ENCODE measurements at regions not wholly inside any gene's neighbourhood (a gene's known extent, or its start where the extent isn't known, plus 50 kb on each side); places are given as distances from the start of the nearest gene placed in this dataset.

- H2AFZ ChIP-seq (ENCODE audit: low read depth, low read length) = peak overlapping the region; percentile 68
- H3K9me3 ChIP-seq (ENCODE audit: insufficient read depth, low read length, severe bottlenecking) = no peaks in the 10 kb centered on the region
- H3K27ac ChIP-seq (ENCODE audit: low read length) = peak overlapping the region; percentile 86
- H3K4me1 ChIP-seq (ENCODE audit: insufficient read depth, low read length) = peaks cover 45% of the 10 kb centered on the region
- ATAC-seq (ENCODE audit: insufficient read depth, low read depth) (no peak), DNase-seq (no peak)
- no peaks in the 10 kb centered on the region for H3K79me2 ChIP-seq (ENCODE audit: insufficient read depth, low read length)
- peak overlapping the region; percentile 62 for H3K4me2 ChIP-seq (ENCODE audit: insufficient read depth, low read length)
- H3K4me3 ChIP-seq (ENCODE audit: low read depth in 1 of 2, low read length in 2 of 2) = peak overlapping the region in 1 of 2 experiments; percentile 50; a peak in 2 of 4 replicates
- peak overlapping the region; percentile 53 for H3K9ac ChIP-seq (ENCODE audit: low read depth, low read length)
- H3K27me3 ChIP-seq (ENCODE audit: insufficient read depth, low read length, poor library complexity) = no peaks in the 10 kb centered on the region
- TF ChIP-seq CTCF (IDR thresholded peaks at IDR 0.05; ENCODE audit: borderline replicate concordance, extremely low read depth, low read length, poor library complexity, severe bottlenecking) = no peak
- no peaks in the 10 kb centered on the region for H4K20me1 ChIP-seq (ENCODE audit: insufficient read depth, low read length)
- H3K36me3 ChIP-seq (ENCODE audit: insufficient read depth, low read length) = no peaks in the 10 kb centered on the region; the same call in 1 of the 2 replicates
Measured at GRCh38 chr13:99657848-99658260, 156.6 kb downstream of the TM9SF2 start.

GRCh38 chr13:99656844-99657381, 155.6 kb downstream of the TM9SF2 start:
- H2AFZ ChIP-seq (ENCODE audit: low read depth, low read length) = peak overlapping the region; percentile 79
- peaks cover 45% of the 10 kb centered on the region for H3K4me1 ChIP-seq (ENCODE audit: insufficient read depth, low read length)
- H3K79me2 ChIP-seq (ENCODE audit: insufficient read depth, low read length) = no peaks in the 10 kb centered on the region
- no peaks in the 10 kb centered on the region for H3K27me3 ChIP-seq (ENCODE audit: insufficient read depth, low read length, poor library complexity)
- H3K4me3 ChIP-seq (ENCODE audit: low read depth in 1 of 2, low read length in 2 of 2) = peak overlapping the region; percentile 1 to 50; a peak in 3 of 4 replicates
- ATAC-seq (ENCODE audit: insufficient read depth, low read depth) = peak; percentile 86
- H3K36me3 ChIP-seq (ENCODE audit: insufficient read depth, low read length) = no peaks in the 10 kb centered on the region; the same call in 1 of the 2 replicates
- H3K9me3 ChIP-seq (ENCODE audit: insufficient read depth, low read length, severe bottlenecking) = no peaks in the 10 kb centered on the region
- peak overlapping the region; percentile 86 for H3K27ac ChIP-seq (ENCODE audit: low read length)
- TF ChIP-seq EZH2 (IDR thresholded peaks at IDR 0.05; ENCODE audit: borderline replicate concordance, low read depth, low read length, severe bottlenecking) = no peak
- TF ChIP-seq CTCF (IDR thresholded peaks at IDR 0.05; ENCODE audit: borderline replicate concordance, extremely low read depth, low read length, poor library complexity, severe bottlenecking) = no peak
- H4K20me1 ChIP-seq (ENCODE audit: insufficient read depth, low read length) = no peaks in the 10 kb centered on the region
- peak; percentile 61 for DNase-seq
- peak overlapping the region; percentile 62 for H3K4me2 ChIP-seq (ENCODE audit: insufficient read depth, low read length)
- peak overlapping the region; percentile 53 for H3K9ac ChIP-seq (ENCODE audit: low read depth, low read length)

GRCh38 chr13:99656092-99656745, 154.9 kb downstream of the TM9SF2 start:
- Histone ChIP-seq H3K4me1 (ENCODE audit: insufficient read depth, low read length) (peaks cover 45% of the 10 kb centered on the region), H3K36me3 (ENCODE audit: insufficient read depth, low read length) (no peaks in the 10 kb centered on the region; the same call in 1 of the 2 replicates), H3K27me3 (ENCODE audit: insufficient read depth, low read length, poor library complexity) (no peaks in the 10 kb centered on the region), H3K9ac (ENCODE audit: low read depth, low read length) (peak overlapping the region; percentile 53), H4K20me1 (ENCODE audit: insufficient read depth, low read length) (no peaks in the 10 kb centered on the region), H3K4me2 (ENCODE audit: insufficient read depth, low read length) (peak overlapping the region; percentile 62), H3K79me2 (ENCODE audit: insufficient read depth, low read length) (no peaks in the 10 kb centered on the region), H2AFZ (ENCODE audit: low read depth, low read length) (peak overlapping the region; percentile 56), H3K9me3 (ENCODE audit: insufficient read depth, low read length, severe bottlenecking) (no peaks in the 10 kb centered on the region), H3K27ac (ENCODE audit: low read length) (peak overlapping the region; percentile 86), H3K4me3 (ENCODE audit: low read depth in 1 of 2, low read length in 2 of 2) (peak overlapping the region; percentile 13 to 50; a peak in 3 of 4 replicates)
- DNase-seq = peak; percentile 87
- TF ChIP-seq EZH2 (IDR thresholded peaks at IDR 0.05; ENCODE audit: borderline replicate concordance, low read depth, low read length, severe bottlenecking) (no peak), CTCF (IDR thresholded peaks at IDR 0.05; ENCODE audit: borderline replicate concordance, extremely low read depth, low read length, poor library complexity, severe bottlenecking) (peak; percentile 99)
- ATAC-seq (ENCODE audit: insufficient read depth, low read depth) = peak; percentile 77
